ENCODE measurements at regions not wholly inside any gene's neighbourhood (a gene's known extent, or its start where the extent isn't known, plus 50 kb on each side); places are given as distances from the start of the nearest gene placed in this dataset.

DNA sequence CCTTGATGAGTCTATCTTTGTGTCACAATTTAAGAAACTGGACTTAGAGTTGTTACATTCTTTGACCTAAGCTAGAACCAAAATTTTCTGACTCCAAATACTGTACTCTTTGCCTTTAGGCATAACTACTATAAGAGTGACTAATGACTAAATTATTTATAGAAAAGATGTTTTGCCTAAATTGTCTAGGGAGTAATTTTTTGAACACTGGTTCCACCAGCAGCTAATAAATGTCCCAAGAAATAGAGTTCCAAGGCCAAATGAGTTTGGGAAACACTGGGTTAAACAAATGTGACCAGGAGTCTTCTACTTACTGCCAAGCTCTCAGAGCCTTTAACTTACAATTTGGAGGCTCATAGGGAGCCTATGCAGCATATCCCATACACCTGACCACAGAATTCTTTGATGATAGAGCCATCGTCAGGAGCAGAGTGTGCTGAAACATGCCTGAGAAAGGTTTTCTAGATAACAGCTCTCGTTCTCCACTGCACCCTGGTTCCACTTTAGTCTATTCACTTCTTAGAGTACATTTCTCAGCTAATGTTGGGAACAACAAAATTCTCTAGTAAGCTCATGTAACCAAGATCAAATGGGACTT is 215.9 kb upstream of the HMGA2 start:
- POLR2A ChIA-PET: interaction anchor here (0.5 to 0.7 kb wide), 2 partner anchors 91 to 186 kb away, joined by 3 read pairs; no protein-coding TSS in a partner anchor
- no peaks in the 10 kb centered on the region for H3K79me2 ChIP-seq (ENCODE audit: control insufficient read depth, insufficient read depth, low read length)
- in situ Hi-C loops (cut with MboI): no loop called here
- peaks cover 2% of the 10 kb centered on the region; the same call in 1 of the 2 replicates for H3K9me3 ChIP-seq (replicated peaks; ENCODE audit: control insufficient read depth, insufficient read depth, low read depth, low read length)
- BruUV-seq (replicated peaks): no TSS peak
- ATAC-seq: no peak
- CTCF ChIA-PET (ENCODE audit: low intra/inter-chr PET ratio): no interaction called here
- H3K36me3 ChIP-seq (ENCODE audit: control insufficient read depth, insufficient read depth, low read length): no peaks in the 10 kb centered on the region
- no peak overlapping the region for H3K27ac ChIP-seq (ENCODE audit: extremely low read depth, low read depth, low read length)
- H4K20me1 ChIP-seq (replicated peaks; ENCODE audit: control insufficient read depth, insufficient read depth, low read length): no peaks in the 10 kb centered on the region
- H3K27me3 ChIP-seq (ENCODE audit: control insufficient read depth in 2 of 2, insufficient read depth in 2 of 2, low read length in 2 of 2): no peaks in the 10 kb centered on the region
- TF ChIP-seq IRF2 (CRISPR knock-in tag; IDR thresholded peaks at IDR 0.05) (no peak), SIN3A (IDR thresholded peaks at IDR 0.05; ENCODE audit: borderline replicate concordance in 2 of 2, control insufficient read depth in 1 of 2, low read depth in 2 of 2, low read length in 2 of 2) (no peak), HDGF (IDR thresholded peaks at IDR 0.05) (no peak), CEBPB (tag; IDR thresholded peaks at IDR 0.05) (no peak), FOXP1 (CRISPR knock-in tag; IDR thresholded peaks at IDR 0.05) (no peak), ETS1 (conservative IDR thresholded peaks at IDR 0.05; ENCODE audit: control insufficient read depth, low read depth, low read length) (no peak), WHSC1 (IDR thresholded peaks at IDR 0.05; ENCODE audit: low read length) (no peak), TAF9B (IDR thresholded peaks at IDR 0.05; ENCODE audit: partially characterized antibody) (no peak)
- no peaks in the 10 kb centered on the region for H3K9me1 ChIP-seq (ENCODE audit: control insufficient read depth, insufficient read depth, low read length)
- FAIRE-seq: no peak
- no peak overlapping the region for H3K9ac ChIP-seq (ENCODE audit: insufficient read depth in 1 of 2, low read depth in 2 of 2, low read length in 2 of 2)
- no peak overlapping the region for H3K4me3 ChIP-seq
- WGBS (ENCODE audit: insufficient coverage, low coverage, missing lambda C conversion rate): 22% methylated on average over 2 of the region's 2 CpGs
- no peak overlapping the region for H2AFZ ChIP-seq (ENCODE audit: low read depth, low read length)
- H3K4me2 ChIP-seq (ENCODE audit: insufficient read depth, low read length): no peak overlapping the region
- H3K4me1 ChIP-seq (replicated peaks in 1 of 2; ENCODE audit: control insufficient read depth in 2 of 2, insufficient read depth in 2 of 2, low read length in 2 of 2): peaks cover 0 to 9% of the 10 kb centered on the region in 2 experiments; a peak in 1 of 5 replicates
- intact Hi-C loops (cut with micrococcal nuclease): no loop called here
- DNase-seq (ENCODE audit: extremely low read depth in 1 of 4, low spot score in 3 of 4): no peak
